Spleen (tissue), 11 donors: ENCODE measurements at regions not wholly inside any gene's neighbourhood (a gene's known extent, or its start where the extent isn't known, plus 50 kb on each side); places are given as distances from the start of the nearest gene placed in this dataset.

Experiments
- DNase-seq: peaks from one replicate; pipeline ENCODE4 v3.0.0-alpha.2; 2020
- H3K27ac ChIP-seq, 8 donors: fragments of 200-600 bp; sonication (generic) in 7 of 8; 1 replicate in 4 of 8; 2 replicates in 4 of 8; pipeline versions ENCODE4 v1.5.0 to v1.8.0; 2016 to 2021; ENCODE audit warnings: inconsistent platforms in 4 of 8, mild to moderate bottlenecking in 4 of 8, moderate library complexity in 1 of 8
- H3K27me3 ChIP-seq, 7 donors: fragments of 200-600 bp; sonication (generic) in 6 of 7; replicated peaks in 1 of 7; 1 replicate in 4 of 7; 2 replicates in 3 of 7; pipeline versions ENCODE4 v1.5.0 to v1.8.0; 2016 to 2021; ENCODE audit warnings: inconsistent platforms in 3 of 7, mild to moderate bottlenecking in 1 of 7
- H3K36me3 ChIP-seq, 6 donors: fragments of 200-600 bp; sonication (generic) in 5 of 6; 1 replicate in 4 of 6; 2 replicates in 2 of 6; pipeline versions ENCODE4 v1.5.0 to v1.8.0; 2016 to 2021; ENCODE audit warnings: inconsistent platforms in 2 of 6
- H3K4me1 ChIP-seq, 6 donors: fragments of 200-600 bp; sonication (generic) in 5 of 6; 1 replicate in 3 of 6; 2 replicates in 3 of 6; pipeline versions ENCODE4 v1.5.0 to v1.8.0; 2016 to 2021; ENCODE audit warnings: inconsistent platforms in 3 of 6
- H3K4me3 ChIP-seq, 8 donors: fragments of 200-600 bp; sonication (generic) in 7 of 8; 1 replicate in 4 of 8; 2 replicates in 4 of 8; pipeline versions ENCODE4 v1.5.0 to v1.8.0; 2016 to 2021; ENCODE audit warnings: inconsistent platforms in 4 of 8, mild to moderate bottlenecking in 4 of 8, moderate library complexity in 2 of 8
- H3K9me3 ChIP-seq, 8 donors: fragments of 200-600 bp; sonication (generic) in 7 of 8; 1 replicate in 4 of 8; 2 replicates in 4 of 8; pipeline versions ENCODE4 v1.5.0 to v1.8.0; 2016 to 2021; ENCODE audit warnings: inconsistent platforms in 4 of 8
- POLR2A ChIP-seq, 3 donors: fragments of 450-650 bp; IDR thresholded peaks; one replicate each; pipeline ENCODE4 v1.5.1; 2017; ENCODE audit warnings: antibody characterized with exemption in 3 of 3, mild to moderate bottlenecking in 1 of 3
- POLR2AphosphoS5 ChIP-seq, 3 donors: sonication (generic); formaldehyde crosslinking; IDR thresholded peaks; one replicate each; pipeline ENCODE4 v1.5.1; 2017; ENCODE audit warnings: antibody characterized with exemption in 3 of 3
- WGBS, 5 donors: extraction: QIAGEN DNeasy Blood & Tissue Kit in 3 of 5; methylation state at CpG; one replicate each; pipeline versions ENCODE4 v1.1.5 to v1.1.7; 2013 to 2018; 5-methylcytosine and 5-hydroxymethylcytosine counted together
- intact Hi-C: fragments of 100-400 bp; cut with DNase I; formaldehyde crosslinking; loops from one replicate; pipeline ENCODE4 v1.15.0; 2023; ENCODE audit warnings: low total_unique reads
- TF ChIP-seq, protein P1 (sequence below), 11 experiments: fragments of 200-600 bp in 7 of 11; fragments of 450-650 bp in 4 of 11; sonication (generic) in 4 of 11; IDR thresholded peaks in 8 of 11; conservative IDR thresholded peaks in 3 of 11; 1 replicate in 7 of 11; 2 replicates in 4 of 11; pipeline versions ENCODE4 v1.4.0 to v1.8.0; 2016 to 2021; ENCODE audit warnings: antibody characterized with exemption in 11 of 11, inconsistent platforms in 4 of 11, mild to moderate bottlenecking in 1 of 11
- donor health status: healthy with polysubstance abuse.
- donor health status: DM: no; HTN: no; CAD: no; lungs with moderate emphysema.
- donor health status: DM: no; HTN: no; CAD: no.
- donor health status: Bipolar disorder and iron deficiency.
- donor health status: healthy.
- donor health status: DM: no; HTN: no; CAD: no.
- donor health status: DM: yes; HTN: yes; CAD: no.

DNA sequence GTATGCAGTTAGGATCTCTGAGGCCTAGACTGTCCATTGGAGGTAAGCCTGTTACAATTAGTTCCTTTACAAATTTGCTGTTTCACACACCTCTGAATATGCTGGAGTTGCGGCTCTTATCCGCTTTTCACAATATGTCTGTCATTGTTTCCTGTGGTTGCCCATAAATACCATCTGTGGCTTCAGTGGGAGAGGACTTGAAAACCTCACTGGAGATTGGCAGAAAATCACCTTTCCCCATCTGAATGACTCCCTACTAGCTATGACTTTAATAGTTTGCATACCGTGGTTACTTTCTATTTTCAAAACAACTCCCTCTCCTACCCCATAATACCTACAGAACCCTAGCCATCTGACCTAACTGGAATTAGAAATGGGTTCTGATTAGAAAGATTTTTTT lies 454.3 kb downstream of the PCDH17 start:
- Histone ChIP-seq H3K4me3 (no peak overlapping the region), H3K27me3 (no peaks in the 10 kb centered on the region), H3K27ac (no peak overlapping the region), H3K36me3 (no peaks in the 10 kb centered on the region), H3K9me3 (no peaks in the 10 kb centered on the region), H3K4me1 (no peaks in the 10 kb centered on the region)
- TF ChIP-seq, protein P1, sequence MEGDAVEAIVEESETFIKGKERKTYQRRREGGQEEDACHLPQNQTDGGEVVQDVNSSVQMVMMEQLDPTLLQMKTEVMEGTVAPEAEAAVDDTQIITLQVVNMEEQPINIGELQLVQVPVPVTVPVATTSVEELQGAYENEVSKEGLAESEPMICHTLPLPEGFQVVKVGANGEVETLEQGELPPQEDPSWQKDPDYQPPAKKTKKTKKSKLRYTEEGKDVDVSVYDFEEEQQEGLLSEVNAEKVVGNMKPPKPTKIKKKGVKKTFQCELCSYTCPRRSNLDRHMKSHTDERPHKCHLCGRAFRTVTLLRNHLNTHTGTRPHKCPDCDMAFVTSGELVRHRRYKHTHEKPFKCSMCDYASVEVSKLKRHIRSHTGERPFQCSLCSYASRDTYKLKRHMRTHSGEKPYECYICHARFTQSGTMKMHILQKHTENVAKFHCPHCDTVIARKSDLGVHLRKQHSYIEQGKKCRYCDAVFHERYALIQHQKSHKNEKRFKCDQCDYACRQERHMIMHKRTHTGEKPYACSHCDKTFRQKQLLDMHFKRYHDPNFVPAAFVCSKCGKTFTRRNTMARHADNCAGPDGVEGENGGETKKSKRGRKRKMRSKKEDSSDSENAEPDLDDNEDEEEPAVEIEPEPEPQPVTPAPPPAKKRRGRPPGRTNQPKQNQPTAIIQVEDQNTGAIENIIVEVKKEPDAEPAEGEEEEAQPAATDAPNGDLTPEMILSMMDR (IDR thresholded peaks at IDR 0.05 in 8 of 11, conservative IDR thresholded peaks at IDR 0.05 in 3 of 11), result no peak
- no peak for TF ChIP-seq POLR2AphosphoS5 (IDR thresholded peaks at IDR 0.05)
- no peak for TF ChIP-seq POLR2A (IDR thresholded peaks at IDR 0.05)
- no peak for DNase-seq
- intact Hi-C loops, result no loop called here
- WGBS, 5 donors, result 19 to 54% (median 27%) methylated on average over 3 of the region's 3 CpGs

DNA sequence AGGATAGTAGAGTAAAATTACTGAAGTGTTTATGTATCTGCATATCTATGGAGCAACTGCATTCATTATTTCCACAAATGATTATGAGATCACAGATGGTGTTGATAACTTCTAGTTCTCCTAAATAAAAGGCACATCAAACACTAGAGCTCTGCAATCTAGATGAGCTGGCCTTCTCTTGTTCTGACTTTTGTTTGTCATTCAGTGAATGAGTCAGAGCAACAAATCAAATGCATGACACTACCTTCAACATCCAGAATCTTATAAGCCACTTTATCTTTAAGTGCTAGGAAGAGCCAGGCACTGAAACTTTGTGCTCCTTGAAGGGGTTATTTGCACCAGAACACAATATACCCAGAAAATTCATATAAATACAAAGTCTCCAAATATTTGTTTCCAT lies 456.0 kb downstream of the PCDH17 start:
- Histone ChIP-seq H3K9me3 (no peaks in the 10 kb centered on the region), H3K36me3 (no peaks in the 10 kb centered on the region), H3K27ac (no peak overlapping the region), H3K27me3 (no peaks in the 10 kb centered on the region), H3K4me3 (no peak overlapping the region), H3K4me1 (no peaks in the 10 kb centered on the region)
- no peak for DNase-seq
- TF ChIP-seq, protein P1 (IDR thresholded peaks at IDR 0.05 in 8 of 11, conservative IDR thresholded peaks at IDR 0.05 in 3 of 11), result no peak
- no peak for TF ChIP-seq POLR2AphosphoS5 (IDR thresholded peaks at IDR 0.05)
- no peak for TF ChIP-seq POLR2A (IDR thresholded peaks at IDR 0.05)
- intact Hi-C loops, result no loop called here

DNA sequence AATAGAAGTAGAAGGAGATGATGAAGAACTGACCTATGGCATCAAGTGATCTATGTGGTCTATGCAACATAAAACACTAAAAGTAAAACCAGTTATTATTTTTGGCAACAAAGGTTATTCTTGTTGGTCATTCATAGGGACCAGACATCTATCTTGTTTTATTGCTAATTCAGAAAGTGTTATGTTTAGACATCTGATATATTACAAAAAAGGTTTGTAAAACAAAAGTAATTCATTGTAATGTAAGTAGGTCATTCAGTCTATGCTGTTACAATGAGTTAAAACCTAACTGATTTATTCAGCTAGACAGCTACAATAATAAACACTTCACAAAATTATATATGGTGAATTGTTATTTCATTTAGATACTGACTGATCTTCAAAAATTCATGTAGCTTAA lies 461.9 kb downstream of the PCDH17 start:
- Histone ChIP-seq H3K9me3 (peaks cover 0 to 21% (median 9%) of the 10 kb centered on the region in 8 donors), H3K27me3 (no peaks in the 10 kb centered on the region), H3K27ac (no peak overlapping the region), H3K4me1 (no peaks in the 10 kb centered on the region), H3K4me3 (no peak overlapping the region), H3K36me3 (no peaks in the 10 kb centered on the region)
- intact Hi-C loops, result no loop called here
- TF ChIP-seq POLR2A (IDR thresholded peaks at IDR 0.05), result no peak
- TF ChIP-seq, protein P1 (IDR thresholded peaks at IDR 0.05 in 8 of 11, conservative IDR thresholded peaks at IDR 0.05 in 3 of 11), result no peak
- no peak for DNase-seq

DNA sequence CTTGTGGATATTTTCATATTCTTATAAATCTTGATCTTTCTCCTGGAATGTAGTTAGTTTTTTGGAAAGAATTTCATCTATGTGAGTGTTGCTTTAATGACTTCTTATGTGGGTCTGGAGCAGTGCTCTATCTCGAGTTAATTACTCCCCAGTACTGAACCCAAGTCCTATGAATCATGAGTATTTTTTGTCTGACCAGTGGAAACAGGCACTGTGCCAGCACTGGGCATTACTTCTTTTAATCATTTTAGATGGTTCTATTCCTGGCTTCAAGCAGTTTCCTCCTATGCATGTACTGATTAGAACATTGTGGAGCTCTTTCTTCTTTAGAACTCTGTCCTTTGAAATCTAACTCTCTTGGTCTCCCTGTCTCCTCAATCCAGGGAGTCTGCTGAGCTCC lies 466.3 kb downstream of the PCDH17 start:
- Histone ChIP-seq H3K27ac (no peak overlapping the region), H3K27me3 (no peaks in the 10 kb centered on the region), H3K9me3 (peaks cover 0 to 21% (median 9%) of the 10 kb centered on the region in 8 donors), H3K4me1 (no peaks in the 10 kb centered on the region), H3K4me3 (no peak overlapping the region), H3K36me3 (no peaks in the 10 kb centered on the region)
- intact Hi-C loops, result no loop called here
- 59 to 73% (median 62%) methylated on average over 1 of the region's 1 CpG for WGBS, 5 donors
- no peak for DNase-seq
- TF ChIP-seq, protein P1 (IDR thresholded peaks at IDR 0.05 in 8 of 11, conservative IDR thresholded peaks at IDR 0.05 in 3 of 11), result no peak
- TF ChIP-seq POLR2A (IDR thresholded peaks at IDR 0.05), result no peak
- no peak for TF ChIP-seq POLR2AphosphoS5 (IDR thresholded peaks at IDR 0.05)
